Mucosa of descending colon (tissue), 3 donors: ENCODE measurements at regions not wholly inside any gene's neighbourhood (a gene's known extent, or its start where the extent isn't known, plus 50 kb on each side); places are given as distances from the start of the nearest gene placed in this dataset.

Experiments
- ATAC-seq: fragments of 200-7000 bp; cut with Tn5 transposase; one replicate; pipeline ENCODE4 v1.9.1; 2020; ENCODE audit warnings: mild to moderate bottlenecking, moderate library complexity
- DNase-seq, 3 donors: peaks; one replicate each; pipeline ENCODE4 v3.0.0-alpha.2; 2020
- H3K36me3 ChIP-seq: fragments of 200-600 bp; one replicate; pipeline ENCODE4 v1.8.0; 2021; ENCODE audit warnings: low read depth, mild to moderate bottlenecking
- H3K4me1 ChIP-seq: fragments of 200-600 bp; one replicate; pipeline ENCODE4 v1.8.0; 2021; ENCODE audit warnings: low read depth, mild to moderate bottlenecking
- H3K4me3 ChIP-seq: fragments of 200-600 bp; one replicate; pipeline ENCODE4 v1.8.0; 2021; ENCODE audit warnings: mild to moderate bottlenecking
- H3K9me3 ChIP-seq: fragments of 200-600 bp; one replicate; pipeline ENCODE4 v1.8.0; 2021; ENCODE audit warnings: mild to moderate bottlenecking
- CTCF ChIP-seq: fragments of 200-600 bp; IDR thresholded peaks from one replicate; pipeline ENCODE4 v1.8.0; 2022; ENCODE audit warnings: antibody characterized with exemption, mild to moderate bottlenecking
- intact Hi-C, 2 donors: fragments of 100-400 bp; cut with DNase I in 1 of 2; cut with micrococcal nuclease in 1 of 2; formaldehyde crosslinking; loops; one replicate each; pipeline versions ENCODE4 v1.11.0 to v1.11.1; 2022; cut with DNase I, micrococcal nuclease
- donor health status: DM: no; HTN: no; CAD: no; lungs with moderate emphysema.
- donor health status: DM: no; HTN: no; CAD: no.
- donor health status: DM: no; HTN: yes; CAD: no.

- peaks cover 8% of the 10 kb centered on the region for H3K4me1 ChIP-seq
- no peaks in the 10 kb centered on the region for H3K9me3 ChIP-seq
- no peak overlapping the region for H3K4me3 ChIP-seq
- DNase-seq (no peak), ATAC-seq (no peak)
- no peaks in the 10 kb centered on the region for H3K36me3 ChIP-seq
- intact Hi-C loops = no loop called here
- TF ChIP-seq CTCF = no peak
Measured at GRCh38 chr10:133006806-133007205, 64.4 kb upstream of the CFAP46 start.

GRCh38 chr10:133006202-133006601 lies 63.8 kb upstream of the CFAP46 start:
- ATAC-seq (no peak), DNase-seq (no peak)
- intact Hi-C loops = no loop called here

GRCh38 chr10:133004478-133004877 lies 62.1 kb upstream of the CFAP46 start:
- intact Hi-C loops = no loop called here
- Histone ChIP-seq H3K4me3 (no peak overlapping the region), H3K9me3 (no peaks in the 10 kb centered on the region), H3K4me1 (peaks cover 8% of the 10 kb centered on the region), H3K36me3 (no peaks in the 10 kb centered on the region)
- TF ChIP-seq CTCF = no peak
- no peak for ATAC-seq
- no peak for DNase-seq

More at GRCh38 chr10:133006202-133006601, 63.8 kb upstream of the CFAP46 start:
- Histone ChIP-seq H3K36me3 (no peaks in the 10 kb centered on the region), H3K4me3 (no peak overlapping the region), H3K4me1 (peaks cover 8% of the 10 kb centered on the region), H3K9me3 (no peaks in the 10 kb centered on the region)
- TF ChIP-seq CTCF = no peak

GRCh38 chr10:133003188-133003587 lies 60.8 kb upstream of the CFAP46 start:
- DNase-seq (no peak), ATAC-seq (no peak)
- H3K9me3 ChIP-seq = no peaks in the 10 kb centered on the region
- H3K4me1 ChIP-seq = no peaks in the 10 kb centered on the region
- intact Hi-C loops = no loop called here
- no peak for TF ChIP-seq CTCF
- no peak overlapping the region for H3K4me3 ChIP-seq
- no peaks in the 10 kb centered on the region for H3K36me3 ChIP-seq

- intact Hi-C loops = no loop called here
- ATAC-seq = no peak
- H3K4me1 ChIP-seq = no peaks in the 10 kb centered on the region
- H3K36me3 ChIP-seq = no peaks in the 10 kb centered on the region
- no peaks in the 10 kb centered on the region for H3K9me3 ChIP-seq
- no peak for TF ChIP-seq CTCF
- no peak for DNase-seq
- no peak overlapping the region for H3K4me3 ChIP-seq
Measured at GRCh38 chr10:133002685-133003084, 60.3 kb upstream of the CFAP46 start.

GRCh38 chr10:133001114-133001513 lies 58.7 kb upstream of the CFAP46 start:
- ATAC-seq = no peak
- intact Hi-C loops = no loop called here
- Histone ChIP-seq H3K9me3 (no peaks in the 10 kb centered on the region), H3K36me3 (no peaks in the 10 kb centered on the region), H3K4me1 (no peaks in the 10 kb centered on the region), H3K4me3 (no peak overlapping the region)
- no peak for DNase-seq
- TF ChIP-seq CTCF = no peak
